ENCODE measurements at regions not wholly inside any gene's neighbourhood (a gene's known extent, or its start where the extent isn't known, plus 50 kb on each side); places are given as distances from the start of the nearest gene placed in this dataset.

DNA sequence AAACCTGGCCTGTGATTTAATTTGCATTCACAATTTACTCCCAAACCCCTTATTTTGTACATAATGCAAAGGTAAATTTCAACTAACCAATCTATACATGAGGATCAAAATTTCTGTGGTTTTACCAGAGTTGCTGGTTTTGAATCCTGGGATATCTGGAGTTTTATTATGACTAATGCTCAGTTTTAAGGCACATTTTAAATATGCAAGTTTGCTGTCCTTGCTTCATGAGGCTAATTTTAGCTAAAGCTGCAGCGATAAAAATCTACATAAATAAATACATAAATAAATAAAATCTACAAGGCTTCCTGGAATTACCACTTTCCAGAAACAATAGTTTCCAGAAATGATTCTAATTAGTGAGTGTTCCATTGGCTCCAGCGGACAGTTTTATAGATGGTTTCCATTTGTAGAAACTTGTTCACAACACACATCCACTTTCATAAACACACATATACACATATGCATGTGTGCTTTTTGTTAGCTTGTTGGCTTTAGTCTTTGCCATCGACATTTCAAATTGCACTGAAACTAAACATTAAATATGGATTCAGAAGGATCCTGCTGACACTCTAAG, 339.5 kb upstream of the NRP1 start:
- Histone ChIP-seq H4K20me1 (ENCODE audit: control insufficient read depth, extremely low read depth, insufficient read depth, low read length) (no peaks in the 10 kb centered on the region), H3K9me3 (ENCODE audit: control insufficient read depth, low read depth, low read length) (no peaks in the 10 kb centered on the region), H3K4me1 (ENCODE audit: control insufficient read depth, extremely low read depth, insufficient read depth, low read length) (no peaks in the 10 kb centered on the region), H2AFZ (ENCODE audit: control insufficient read depth, low read length) (no peak overlapping the region), H3K4me3 (ENCODE audit: control insufficient read depth in 2 of 3, extremely low read depth in 1 of 3, insufficient read depth in 2 of 3, low read depth in 1 of 3, low read length in 3 of 3) (no peak overlapping the region), H3K36me3 (ENCODE audit: control insufficient read depth in 2 of 2, extremely low read depth in 1 of 2, insufficient read depth in 2 of 2, low read length in 2 of 2) (no peaks in the 10 kb centered on the region), H3K27me3 (ENCODE audit: control insufficient read depth, extremely low read depth, insufficient read depth, low read length) (no peaks in the 10 kb centered on the region), H3K79me2 (ENCODE audit: control insufficient read depth, insufficient read depth, low read length) (no peaks in the 10 kb centered on the region), H3K9ac (ENCODE audit: control insufficient read depth, extremely low read depth, insufficient read depth, low read length) (no peak overlapping the region), H3K27ac (ENCODE audit: control insufficient read depth, insufficient read depth, low read length) (no peak overlapping the region), H3K4me2 (ENCODE audit: control insufficient read depth, extremely low read depth, insufficient read depth, low read depth, low read length) (no peak overlapping the region), H3K9me1 (ENCODE audit: control insufficient read depth, extremely low read depth, insufficient read depth, low read length) (no peaks in the 10 kb centered on the region)
- FAIRE-seq: no peak
- no peak for TF ChIP-seq EZH2 (IDR thresholded peaks at IDR 0.05; ENCODE audit: low read length)
- TF ChIP-seq, protein P1, sequence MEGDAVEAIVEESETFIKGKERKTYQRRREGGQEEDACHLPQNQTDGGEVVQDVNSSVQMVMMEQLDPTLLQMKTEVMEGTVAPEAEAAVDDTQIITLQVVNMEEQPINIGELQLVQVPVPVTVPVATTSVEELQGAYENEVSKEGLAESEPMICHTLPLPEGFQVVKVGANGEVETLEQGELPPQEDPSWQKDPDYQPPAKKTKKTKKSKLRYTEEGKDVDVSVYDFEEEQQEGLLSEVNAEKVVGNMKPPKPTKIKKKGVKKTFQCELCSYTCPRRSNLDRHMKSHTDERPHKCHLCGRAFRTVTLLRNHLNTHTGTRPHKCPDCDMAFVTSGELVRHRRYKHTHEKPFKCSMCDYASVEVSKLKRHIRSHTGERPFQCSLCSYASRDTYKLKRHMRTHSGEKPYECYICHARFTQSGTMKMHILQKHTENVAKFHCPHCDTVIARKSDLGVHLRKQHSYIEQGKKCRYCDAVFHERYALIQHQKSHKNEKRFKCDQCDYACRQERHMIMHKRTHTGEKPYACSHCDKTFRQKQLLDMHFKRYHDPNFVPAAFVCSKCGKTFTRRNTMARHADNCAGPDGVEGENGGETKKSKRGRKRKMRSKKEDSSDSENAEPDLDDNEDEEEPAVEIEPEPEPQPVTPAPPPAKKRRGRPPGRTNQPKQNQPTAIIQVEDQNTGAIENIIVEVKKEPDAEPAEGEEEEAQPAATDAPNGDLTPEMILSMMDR (optimal IDR thresholded peaks at IDR 0.05 in 1 of 3, IDR thresholded peaks at IDR 0.05 in 1 of 3, conservative IDR thresholded peaks at IDR 0.05 in 1 of 3; ENCODE audit: extremely low read depth in 1 of 3, insufficient read depth in 2 of 3, low read length in 3 of 3): no peak
- no peak for DNase-seq (ENCODE audit: low read depth, low spot score)
- dilution Hi-C loops (cut with MboI; ENCODE audit: extremely low pct_ligation_motif_present, low sequenced_read_pairs): no loop called here

DNA sequence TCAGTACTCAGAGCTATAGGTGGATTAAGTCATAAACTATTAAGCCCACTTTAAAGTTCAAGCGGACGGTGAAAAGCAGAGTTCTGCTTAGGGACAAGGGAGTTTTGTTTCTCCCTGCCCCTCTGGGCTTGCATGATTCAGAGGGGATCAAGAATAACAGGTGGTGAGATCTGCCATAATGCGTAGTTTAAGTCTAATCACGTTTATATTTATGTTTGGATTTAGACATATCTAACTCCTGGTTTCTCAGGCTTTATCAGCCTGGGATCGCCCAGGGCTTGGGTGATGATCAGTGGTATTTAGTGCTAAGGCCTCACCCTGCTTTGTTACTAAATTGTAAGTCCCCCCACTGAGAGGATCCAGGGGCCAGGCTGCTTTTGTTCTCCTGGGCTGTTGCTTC, 335.4 kb upstream of the NRP1 start:
- Histone ChIP-seq H4K20me1 (ENCODE audit: control insufficient read depth, extremely low read depth, insufficient read depth, low read length) (no peaks in the 10 kb centered on the region), H3K27me3 (ENCODE audit: control insufficient read depth, extremely low read depth, insufficient read depth, low read length) (no peaks in the 10 kb centered on the region), H3K4me2 (ENCODE audit: control insufficient read depth, extremely low read depth, insufficient read depth, low read depth, low read length) (no peak overlapping the region), H3K4me1 (ENCODE audit: control insufficient read depth, extremely low read depth, insufficient read depth, low read length) (no peaks in the 10 kb centered on the region), H3K27ac (ENCODE audit: control insufficient read depth, insufficient read depth, low read length) (no peak overlapping the region), H3K36me3 (ENCODE audit: control insufficient read depth in 2 of 2, extremely low read depth in 1 of 2, insufficient read depth in 2 of 2, low read length in 2 of 2) (no peaks in the 10 kb centered on the region), H3K4me3 (ENCODE audit: control insufficient read depth in 2 of 3, extremely low read depth in 1 of 3, insufficient read depth in 2 of 3, low read depth in 1 of 3, low read length in 3 of 3) (no peak overlapping the region), H2AFZ (ENCODE audit: control insufficient read depth, low read length) (no peak overlapping the region), H3K79me2 (ENCODE audit: control insufficient read depth, insufficient read depth, low read length) (no peaks in the 10 kb centered on the region), H3K9ac (ENCODE audit: control insufficient read depth, extremely low read depth, insufficient read depth, low read length) (no peak overlapping the region), H3K9me1 (ENCODE audit: control insufficient read depth, extremely low read depth, insufficient read depth, low read length) (no peaks in the 10 kb centered on the region), H3K9me3 (ENCODE audit: control insufficient read depth, low read depth, low read length) (no peaks in the 10 kb centered on the region)
- FAIRE-seq: no peak
- dilution Hi-C loops (cut with MboI; ENCODE audit: extremely low pct_ligation_motif_present, low sequenced_read_pairs): no loop called here
- no peak for DNase-seq (ENCODE audit: low read depth, low spot score)
- TF ChIP-seq, protein P1 (optimal IDR thresholded peaks at IDR 0.05 in 1 of 3, IDR thresholded peaks at IDR 0.05 in 1 of 3, conservative IDR thresholded peaks at IDR 0.05 in 1 of 3; ENCODE audit: extremely low read depth in 1 of 3, insufficient read depth in 2 of 3, low read length in 3 of 3): no peak
- TF ChIP-seq EZH2 (IDR thresholded peaks at IDR 0.05; ENCODE audit: low read length): no peak

Measured in keratinocyte (primary cell).